ENCODE measurements at regions not wholly inside any gene's neighbourhood (a gene's known extent, or its start where the extent isn't known, plus 50 kb on each side); places are given as distances from the start of the nearest gene placed in this dataset.
"Not testable (repeated sequence)": the region's sequence is repeated elsewhere in the genome, so short reads cannot be mapped to it uniquely, and the experiment has no call there.

GRCh38 chr5:109992264-109992915, 302.7 kb downstream of the MAN2A1 start:
- DNase-seq, result no peak

- DNase-seq, result no peak
Measured at GRCh38 chr5:109994135-109994534, 304.4 kb downstream of the MAN2A1 start.

GRCh38 chr5:109996246-109996645, 306.5 kb downstream of the MAN2A1 start:
- no peak for DNase-seq

GRCh38 chr5:109997161-109997560, 307.4 kb downstream of the MAN2A1 start:
- DNase-seq, result no peak

- no peak for DNase-seq
Measured at GRCh38 chr5:109998208-109998607, 308.5 kb downstream of the MAN2A1 start.

GRCh38 chr5:109998726-109999125, 309.0 kb downstream of the MAN2A1 start:
- no peak for DNase-seq

GRCh38 chr5:110001648-110002047, 311.9 kb downstream of the MAN2A1 start:
- DNase-seq, result no peak

GRCh38 chr5:110002652-110003051, 312.9 kb downstream of the MAN2A1 start:
- DNase-seq, result no peak

- DNase-seq, result not testable (repeated sequence)
Measured at GRCh38 chr5:110005907-110006562, 316.3 kb downstream of the MAN2A1 start.

GRCh38 chr5:110007101-110007500, 317.4 kb downstream of the MAN2A1 start:
- no peak for DNase-seq

GRCh38 chr5:110008131-110008530, 318.4 kb downstream of the MAN2A1 start:
- DNase-seq, result no peak

GRCh38 chr5:110012145-110012544, 322.4 kb downstream of the MAN2A1 start:
- DNase-seq, result no peak

- no peak for DNase-seq
Measured at GRCh38 chr5:110013017-110013416, 323.3 kb downstream of the MAN2A1 start.

- DNase-seq, result no peak
Measured at GRCh38 chr5:110017854-110018253, 328.1 kb downstream of the MAN2A1 start.

GRCh38 chr5:110018509-110018908, 328.8 kb downstream of the MAN2A1 start:
- no peak for DNase-seq

GRCh38 chr5:110019119-110019518, 329.4 kb downstream of the MAN2A1 start:
- no peak for DNase-seq

GRCh38 chr5:110019780-110020179, 330.1 kb downstream of the MAN2A1 start:
- no peak for DNase-seq

GRCh38 chr5:110021251-110021650, 331.5 kb downstream of the MAN2A1 start:
- DNase-seq, result no peak

- no peak for DNase-seq
Measured at GRCh38 chr5:110025160-110025559, 335.4 kb downstream of the MAN2A1 start.

GRCh38 chr5:110027527-110028322, 338.0 kb downstream of the MAN2A1 start:
- no peak for DNase-seq

GRCh38 chr5:110031402-110032140, 341.8 kb downstream of the MAN2A1 start:
- DNase-seq, result no peak

- DNase-seq, result no peak
Measured at GRCh38 chr5:110032376-110032775, 342.6 kb downstream of the MAN2A1 start.

GRCh38 chr5:110034056-110034600, 344.4 kb downstream of the MAN2A1 start:
- DNase-seq, result no peak

Data from activated T-cell treated with anti-CD3 and anti-CD28 coated beads, Interleukin-2, amount 50 U/mL, for 1 hour (primary cell).